Mammary epithelial cell (primary cell): ENCODE measurements at regions not wholly inside any gene's neighbourhood (a gene's known extent, or its start where the extent isn't known, plus 50 kb on each side); places are given as distances from the start of the nearest gene placed in this dataset.

Experiments
- EZH2 ChIP-seq: IDR thresholded peaks from 2 replicates; pipeline ENCODE4 v1.6.1; 2012; ENCODE audit warnings: low read length, inconsistent platforms, borderline replicate concordance
- TF ChIP-seq, protein P1 (sequence below), 2 donors: IDR thresholded peaks in 1 of 2; conservative IDR thresholded peaks in 1 of 2; 2 replicates each; pipeline ENCODE4 v1.5.1; 2011 to 2012; ENCODE audit warnings: inconsistent platforms in 2 of 2, low read length in 2 of 2, mild to moderate bottlenecking in 2 of 2, control low read depth in 1 of 2, low read depth in 1 of 2; ENCODE audit not compliant: insufficient read depth in 1 of 2; ENCODE audit errors: extremely low read depth in 1 of 2

DNA sequence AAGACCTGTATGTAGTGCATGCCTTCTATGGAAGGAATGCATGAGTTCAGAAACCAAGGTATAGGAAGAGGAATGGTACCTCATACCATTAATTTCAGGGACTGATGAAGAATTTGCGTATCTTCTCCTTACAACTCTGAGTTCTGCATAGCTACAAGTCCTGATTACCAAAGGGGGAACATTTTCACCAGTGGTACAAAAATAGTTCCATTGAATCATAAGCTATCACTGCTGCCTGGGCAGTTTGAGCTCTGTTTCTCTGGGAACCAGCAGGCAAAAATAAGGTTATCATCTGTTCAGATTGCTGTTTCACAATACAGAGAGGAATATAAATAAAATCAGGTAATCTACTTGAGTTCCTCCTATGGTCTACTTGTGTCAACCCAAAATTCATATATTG is 77.9 kb upstream of the GNPDA2 start:
- TF ChIP-seq, protein P1, sequence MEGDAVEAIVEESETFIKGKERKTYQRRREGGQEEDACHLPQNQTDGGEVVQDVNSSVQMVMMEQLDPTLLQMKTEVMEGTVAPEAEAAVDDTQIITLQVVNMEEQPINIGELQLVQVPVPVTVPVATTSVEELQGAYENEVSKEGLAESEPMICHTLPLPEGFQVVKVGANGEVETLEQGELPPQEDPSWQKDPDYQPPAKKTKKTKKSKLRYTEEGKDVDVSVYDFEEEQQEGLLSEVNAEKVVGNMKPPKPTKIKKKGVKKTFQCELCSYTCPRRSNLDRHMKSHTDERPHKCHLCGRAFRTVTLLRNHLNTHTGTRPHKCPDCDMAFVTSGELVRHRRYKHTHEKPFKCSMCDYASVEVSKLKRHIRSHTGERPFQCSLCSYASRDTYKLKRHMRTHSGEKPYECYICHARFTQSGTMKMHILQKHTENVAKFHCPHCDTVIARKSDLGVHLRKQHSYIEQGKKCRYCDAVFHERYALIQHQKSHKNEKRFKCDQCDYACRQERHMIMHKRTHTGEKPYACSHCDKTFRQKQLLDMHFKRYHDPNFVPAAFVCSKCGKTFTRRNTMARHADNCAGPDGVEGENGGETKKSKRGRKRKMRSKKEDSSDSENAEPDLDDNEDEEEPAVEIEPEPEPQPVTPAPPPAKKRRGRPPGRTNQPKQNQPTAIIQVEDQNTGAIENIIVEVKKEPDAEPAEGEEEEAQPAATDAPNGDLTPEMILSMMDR (conservative IDR thresholded peaks at IDR 0.05 in 1 of 2, IDR thresholded peaks at IDR 0.05 in 1 of 2; ENCODE audit: extremely low read depth in 1 of 2, insufficient read depth in 1 of 2, low read depth in 1 of 2, low read length in 2 of 2), result no peak
- TF ChIP-seq EZH2, result no peak
